Keratinocyte (primary cell): ENCODE measurements at regions not wholly inside any gene's neighbourhood (a gene's known extent, or its start where the extent isn't known, plus 50 kb on each side); places are given as distances from the start of the nearest gene placed in this dataset.

ENCODE experiments used
- DNase-seq: peaks from one replicate; pipeline ENCODE4 v3.0.0-alpha.2; 2011; ENCODE audit warnings: low read depth, missing footprints, low spot score
- FAIRE-seq: peaks from 2 replicates; lab custom pipeline; 2011; peaks lifted over from hg19 to GRCh38; lab: Jason Lieb, UNC
- H2AFZ ChIP-seq: 2 replicates; pipeline ENCODE4 v1.6.0; 2012; ENCODE audit warnings: low read length, control low read depth, inconsistent platforms; ENCODE audit not compliant: control insufficient read depth
- H3K27ac ChIP-seq: 2 replicates; pipeline ENCODE4 v1.5.1; 2011; ENCODE audit warnings: low read length; ENCODE audit not compliant: control insufficient read depth, insufficient read depth
- H3K27me3 ChIP-seq: 3 replicates; pipeline ENCODE4 v1.6.0; 2011; ENCODE audit warnings: low read length; ENCODE audit not compliant: control insufficient read depth, insufficient read depth; ENCODE audit errors: extremely low read depth
- H3K36me3 ChIP-seq, 2 experiments: 2 replicates in 1 of 2; 3 replicates in 1 of 2; pipeline ENCODE4 v1.5.1; 2011; ENCODE audit warnings: low read length in 2 of 2, mild to moderate bottlenecking in 1 of 2; ENCODE audit not compliant: control insufficient read depth in 2 of 2, insufficient read depth in 2 of 2; ENCODE audit errors: extremely low read depth in 1 of 2
- H3K4me1 ChIP-seq: 3 replicates; pipeline ENCODE4 v1.5.1; 2011; ENCODE audit warnings: low read length; ENCODE audit not compliant: control insufficient read depth, insufficient read depth; ENCODE audit errors: extremely low read depth
- H3K4me2 ChIP-seq: 3 replicates; pipeline ENCODE4 v1.6.0; 2011; ENCODE audit warnings: low read depth, low read length; ENCODE audit not compliant: control insufficient read depth, insufficient read depth; ENCODE audit errors: extremely low read depth
- H3K4me3 ChIP-seq, 3 experiments: fragments of 200-600 bp in 1 of 3; sonication (generic) in 1 of 3; 2 replicates in 2 of 3; 3 replicates in 1 of 3; pipeline ENCODE4 v1.5.1; 2011 to 2016; ENCODE audit warnings: low read length in 3 of 3, mild to moderate bottlenecking in 3 of 3, control low read depth in 2 of 3, inconsistent platforms in 1 of 3, low read depth in 1 of 3, mixed read lengths in 1 of 3, mixed run types in 1 of 3, moderate library complexity in 1 of 3; ENCODE audit not compliant: control insufficient read depth in 2 of 3, insufficient read depth in 2 of 3; ENCODE audit errors: extremely low read depth in 1 of 3
- H3K79me2 ChIP-seq: 2 replicates; pipeline ENCODE4 v1.6.0; 2012; ENCODE audit warnings: low read length; ENCODE audit not compliant: control insufficient read depth, insufficient read depth
- H3K9ac ChIP-seq: 3 replicates; pipeline ENCODE4 v1.6.0; 2011; ENCODE audit warnings: low read length; ENCODE audit not compliant: control insufficient read depth, insufficient read depth; ENCODE audit errors: extremely low read depth
- H3K9me1 ChIP-seq: 3 replicates; pipeline ENCODE4 v1.6.0; 2011; ENCODE audit warnings: low read length; ENCODE audit not compliant: control insufficient read depth, insufficient read depth; ENCODE audit errors: extremely low read depth
- H3K9me3 ChIP-seq: 2 replicates; pipeline ENCODE4 v1.5.1; 2012; ENCODE audit warnings: low read depth, low read length; ENCODE audit not compliant: control insufficient read depth
- H4K20me1 ChIP-seq: 3 replicates; pipeline ENCODE4 v1.6.0; 2011; ENCODE audit warnings: low read length; ENCODE audit not compliant: control insufficient read depth, insufficient read depth; ENCODE audit errors: extremely low read depth
- EZH2 ChIP-seq: IDR thresholded peaks from one replicate; pipeline ENCODE4 v1.6.1; 2012; ENCODE audit warnings: inconsistent platforms, mild to moderate bottlenecking, low read length, moderate library complexity
- dilution Hi-C: fragments of 300-500 bp; cut with MboI; formaldehyde crosslinking; loops from one replicate; pipeline ENCODE4 v1.7.0; 2020; ENCODE audit warnings: low sequenced_read_pairs; ENCODE audit not compliant: extremely low pct_ligation_motif_present
- TF ChIP-seq, protein P1 (sequence below), 3 experiments: IDR thresholded peaks in 1 of 3; conservative IDR thresholded peaks in 1 of 3; optimal IDR thresholded peaks in 1 of 3; 2 replicates in 2 of 3; 3 replicates in 1 of 3; pipeline versions ENCODE3 to v1.5.1; 2011; ENCODE audit warnings: low read length in 3 of 3, mild to moderate bottlenecking in 3 of 3, moderate library complexity in 2 of 3, control low read depth in 1 of 3, inconsistent platforms in 1 of 3; ENCODE audit not compliant: insufficient read depth in 2 of 3; ENCODE audit errors: extremely low read depth in 1 of 3

DNA sequence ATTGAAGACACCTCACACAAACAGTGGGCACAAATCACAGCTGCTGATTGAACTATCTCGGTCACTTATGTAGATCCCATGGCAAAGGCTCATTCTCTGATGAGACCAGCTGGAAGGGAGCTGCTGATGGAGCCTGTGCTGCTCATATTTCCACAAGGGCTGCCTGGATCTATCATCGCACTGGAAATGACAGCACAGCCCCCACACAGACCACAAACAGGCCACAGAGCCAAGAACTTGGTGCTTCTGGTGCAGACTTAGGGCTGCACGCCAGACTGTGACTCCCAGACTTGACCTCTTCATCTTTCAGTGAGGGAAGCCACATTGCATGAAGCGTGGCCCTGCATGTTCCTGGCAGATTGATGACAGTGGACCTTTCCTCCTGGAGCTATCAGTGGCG, 197.6 kb downstream of the MINAR1 start:
- no peak overlapping the region for H3K4me2 ChIP-seq
- H4K20me1 ChIP-seq = no peaks in the 10 kb centered on the region
- no peaks in the 10 kb centered on the region for H3K9me3 ChIP-seq
- no peaks in the 10 kb centered on the region for H3K4me1 ChIP-seq
- FAIRE-seq (no peak), DNase-seq (no peak)
- TF ChIP-seq EZH2 = no peak
- TF ChIP-seq, protein P1, sequence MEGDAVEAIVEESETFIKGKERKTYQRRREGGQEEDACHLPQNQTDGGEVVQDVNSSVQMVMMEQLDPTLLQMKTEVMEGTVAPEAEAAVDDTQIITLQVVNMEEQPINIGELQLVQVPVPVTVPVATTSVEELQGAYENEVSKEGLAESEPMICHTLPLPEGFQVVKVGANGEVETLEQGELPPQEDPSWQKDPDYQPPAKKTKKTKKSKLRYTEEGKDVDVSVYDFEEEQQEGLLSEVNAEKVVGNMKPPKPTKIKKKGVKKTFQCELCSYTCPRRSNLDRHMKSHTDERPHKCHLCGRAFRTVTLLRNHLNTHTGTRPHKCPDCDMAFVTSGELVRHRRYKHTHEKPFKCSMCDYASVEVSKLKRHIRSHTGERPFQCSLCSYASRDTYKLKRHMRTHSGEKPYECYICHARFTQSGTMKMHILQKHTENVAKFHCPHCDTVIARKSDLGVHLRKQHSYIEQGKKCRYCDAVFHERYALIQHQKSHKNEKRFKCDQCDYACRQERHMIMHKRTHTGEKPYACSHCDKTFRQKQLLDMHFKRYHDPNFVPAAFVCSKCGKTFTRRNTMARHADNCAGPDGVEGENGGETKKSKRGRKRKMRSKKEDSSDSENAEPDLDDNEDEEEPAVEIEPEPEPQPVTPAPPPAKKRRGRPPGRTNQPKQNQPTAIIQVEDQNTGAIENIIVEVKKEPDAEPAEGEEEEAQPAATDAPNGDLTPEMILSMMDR (optimal IDR thresholded peaks at IDR 0.05 in 1 of 3, IDR thresholded peaks at IDR 0.05 in 1 of 3, conservative IDR thresholded peaks at IDR 0.05 in 1 of 3; ENCODE audit: extremely low read depth in 1 of 3, insufficient read depth in 2 of 3, low read length in 3 of 3) = no peak
- no peak overlapping the region for H3K9ac ChIP-seq
- no peaks in the 10 kb centered on the region for H3K79me2 ChIP-seq
- H3K4me3 ChIP-seq = no peak overlapping the region
- H3K27me3 ChIP-seq = no peaks in the 10 kb centered on the region
- no peaks in the 10 kb centered on the region for H3K36me3 ChIP-seq
- dilution Hi-C loops = no loop called here
- no peak overlapping the region for H3K27ac ChIP-seq
- no peak overlapping the region for H2AFZ ChIP-seq
- no peaks in the 10 kb centered on the region for H3K9me1 ChIP-seq

- Histone ChIP-seq H3K4me1 (no peaks in the 10 kb centered on the region), H3K4me3 (no peak overlapping the region), H3K27ac (no peak overlapping the region), H3K79me2 (no peaks in the 10 kb centered on the region), H2AFZ (no peak overlapping the region), H3K27me3 (no peaks in the 10 kb centered on the region), H3K9me1 (no peaks in the 10 kb centered on the region), H3K9me3 (no peaks in the 10 kb centered on the region), H3K9ac (no peak overlapping the region), H4K20me1 (no peaks in the 10 kb centered on the region), H3K4me2 (no peak overlapping the region), H3K36me3 (no peaks in the 10 kb centered on the region)
- dilution Hi-C loops = no loop called here
- no peak for DNase-seq
- TF ChIP-seq, protein P1 (optimal IDR thresholded peaks at IDR 0.05 in 1 of 3, IDR thresholded peaks at IDR 0.05 in 1 of 3, conservative IDR thresholded peaks at IDR 0.05 in 1 of 3; ENCODE audit: extremely low read depth in 1 of 3, insufficient read depth in 2 of 3, low read length in 3 of 3) = no peak
- TF ChIP-seq EZH2 = no peak
- no peak for FAIRE-seq
Measured at GRCh38 chr15:79632457-79632856, 200.3 kb downstream of the MINAR1 start.
